K562 (cell line): ENCODE measurements at regions not wholly inside any gene's neighbourhood (a gene's known extent, or its start where the extent isn't known, plus 50 kb on each side); places are given as distances from the start of the nearest gene placed in this dataset.

Experiments used
- ATAC-seq: fragments of 200-7000 bp; cut with Tn5 transposase; 3 replicates; pipeline ENCODE4 v1.9.1; 2020; ENCODE audit warnings: moderate library complexity
- BruUV-seq: library from RNA; stranded (reverse); fragments of 400-500 nt; replicated peaks from 2 replicates; lab custom pipeline; 2021; lab: Mats Ljungman, UMichigan
- CTCF ChIA-PET: fragments of 300-600 bp; formaldehyde crosslinking; extraction: SDS; loops from one replicate; lab custom pipeline; 2021; ENCODE audit warnings: low intra/inter-chr PET ratio; lab: Yijun Ruan, JAX
- POLR2A ChIA-PET: fragments of 300-600, 350-650 bp; sonication (Branson Sonifier 250); formaldehyde crosslinking; extraction: SDS; loops from one replicate; lab custom pipeline; 2021; ENCODE audit warnings: antibody characterized with exemption, inconsistent platforms; lab: Yijun Ruan, JAX
- DNase-seq, 4 experiments: peaks; one replicate each; pipeline versions ENCODE4 v3.0.0 to v3.0.0-alpha.2; 2011 to 2018; ENCODE audit warnings: low spot score in 3 of 4, mixed read lengths in 3 of 4; ENCODE audit errors: extremely low read depth in 1 of 4
- FAIRE-seq: peaks from 2 replicates; lab custom pipeline; 2011; peaks lifted over from hg19 to GRCh38; lab: Jason Lieb, UNC
- H2AFZ ChIP-seq: 2 replicates; pipeline ENCODE4 v1.6.0; 2011; ENCODE audit warnings: low read depth, low read length, control low read depth, inconsistent platforms
- H3K27ac ChIP-seq: fragments of 200-600 bp; 3 replicates; pipeline ENCODE4 v1.8.0; 2011; ENCODE audit warnings: low read depth, mild to moderate bottlenecking, control low read depth, inconsistent platforms, low read length, moderate library complexity, mixed read lengths; ENCODE audit errors: extremely low read depth
- H3K27me3 ChIP-seq, 2 experiments: fragments of 300-600 bp in 1 of 2; 2 replicates in 1 of 2; 3 replicates in 1 of 2; pipeline versions ENCODE4 v1.6.0 to v1.8.0; 2011; ENCODE audit warnings: inconsistent platforms in 2 of 2, low read length in 2 of 2, mild to moderate bottlenecking in 1 of 2, mixed read lengths in 1 of 2, moderate library complexity in 1 of 2; ENCODE audit not compliant: control insufficient read depth in 2 of 2, insufficient read depth in 2 of 2
- H3K36me3 ChIP-seq: fragments of 300-600 bp; 3 replicates; pipeline ENCODE4 v1.8.0; 2011; ENCODE audit warnings: mild to moderate bottlenecking, low read length, inconsistent platforms; ENCODE audit not compliant: control insufficient read depth, insufficient read depth
- H3K4me1 ChIP-seq, 2 experiments: fragments of 200-600 bp in 1 of 2; replicated peaks in 1 of 2; 2 replicates in 1 of 2; 3 replicates in 1 of 2; pipeline versions ENCODE4 v1.5.1 to v1.8.0; 2011; ENCODE audit warnings: inconsistent platforms in 2 of 2, low read length in 2 of 2, mild to moderate bottlenecking in 1 of 2, mixed read lengths in 1 of 2, moderate library complexity in 1 of 2; ENCODE audit not compliant: control insufficient read depth in 2 of 2, insufficient read depth in 2 of 2
- H3K4me2 ChIP-seq: 2 replicates; pipeline ENCODE4 v1.6.1; 2011; ENCODE audit warnings: low read length, control low read depth, inconsistent platforms, mixed read lengths; ENCODE audit not compliant: insufficient read depth
- H3K4me3 ChIP-seq: fragments of 200-600 bp; sonication (generic), shearing (Covaris generic); 2 replicates; pipeline ENCODE4 v1.5.1; 2016; ENCODE audit warnings: control low read depth, inconsistent platforms
- H3K79me2 ChIP-seq: fragments of 200-600 bp; 3 replicates; pipeline ENCODE4 v1.8.0; 2011; ENCODE audit warnings: low read length, inconsistent platforms; ENCODE audit not compliant: control insufficient read depth, insufficient read depth
- H3K9ac ChIP-seq, 2 experiments: 2 replicates each; pipeline versions ENCODE4 v1.6.0 to v1.6.1; 2011; ENCODE audit warnings: low read depth in 2 of 2, low read length in 2 of 2, control low read depth in 1 of 2, inconsistent platforms in 1 of 2, mild to moderate bottlenecking in 1 of 2, mixed read lengths in 1 of 2; ENCODE audit not compliant: insufficient read depth in 1 of 2
- H3K9me1 ChIP-seq: one replicate; pipeline ENCODE4 v1.6.0; 2011; ENCODE audit warnings: inconsistent platforms, mild to moderate bottlenecking, low read length, moderate library complexity; ENCODE audit not compliant: control insufficient read depth, insufficient read depth
- H3K9me3 ChIP-seq: replicated peaks from 2 replicates; pipeline ENCODE4 v1.5.1; 2011; ENCODE audit warnings: low read depth, low read length, inconsistent platforms; ENCODE audit not compliant: control insufficient read depth, insufficient read depth
- H4K20me1 ChIP-seq: replicated peaks from 2 replicates; pipeline ENCODE4 v1.6.1; 2011; ENCODE audit warnings: low read length, inconsistent platforms, mixed read lengths; ENCODE audit not compliant: control insufficient read depth, insufficient read depth
- BCOR ChIP-seq: fragments of 450-650 bp; IDR thresholded peaks from 2 replicates; pipeline ENCODE4 v1.6.1; 2016
- GABPA ChIP-seq: fragments of 200-800 bp; sonication (Bioruptor generic); conservative IDR thresholded peaks from 2 replicates; pipeline ENCODE4 v1.6.1; 2016; ENCODE audit warnings: low read depth, missing genetic modification characterization, missing compliant biosample characterization
- HEY1 ChIP-seq: fragments of 250-450 bp; sonication (Bioruptor Pico); IDR thresholded peaks from 2 replicates; pipeline ENCODE4 v1.5.0; 2020; ENCODE audit warnings: mild to moderate bottlenecking, moderate library complexity, borderline replicate concordance
- HMG20A ChIP-seq: fragments of 450-650 bp; formaldehyde crosslinking; conservative IDR thresholded peaks from 2 replicates; pipeline ENCODE4 v1.4.0; 2020; ENCODE audit warnings: mild to moderate bottlenecking, mixed read lengths
- L3MBTL2 ChIP-seq: fragments of 450-650 bp; IDR thresholded peaks from 2 replicates; pipeline ENCODE4 v1.6.1; 2016; ENCODE audit warnings: mild to moderate bottlenecking, moderate library complexity
- MCM2 ChIP-seq: fragments of 450-650 bp; IDR thresholded peaks from 2 replicates; pipeline ENCODE4 v1.6.1; 2017; ENCODE audit warnings: low read depth, mild to moderate bottlenecking
- MED1 ChIP-seq: sonication (generic); formaldehyde crosslinking; IDR thresholded peaks from 2 replicates; pipeline ENCODE4 v1.8.1; 2023; ENCODE audit warnings: missing genetic modification reagents, borderline replicate concordance
- MEF2A ChIP-seq: IDR thresholded peaks from 2 replicates; pipeline ENCODE4 v1.6.1; 2011; ENCODE audit warnings: low read depth, mild to moderate bottlenecking, low read length, moderate library complexity; ENCODE audit not compliant: control insufficient read depth
- PPARD ChIP-seq: fragments of 250-450 bp; sonication (Bioruptor Pico); IDR thresholded peaks from 2 replicates; pipeline ENCODE4 v1.8.0; 2022; ENCODE audit warnings: inconsistent platforms, mild to moderate bottlenecking, moderate library complexity
- RBM22 ChIP-seq: fragments of 200-400 bp; formaldehyde crosslinking; IDR thresholded peaks from 2 replicates; pipeline ENCODE4 v1.6.1; 2018; ENCODE audit warnings: low read length, low read depth; ENCODE audit not compliant: poor library complexity, severe bottlenecking
- SRSF3 ChIP-seq: fragments of 200-400 bp; formaldehyde crosslinking; IDR thresholded peaks from 2 replicates; pipeline ENCODE4 v1.6.1; 2016; ENCODE audit warnings: mild to moderate bottlenecking, low read length, moderate library complexity; ENCODE audit not compliant: insufficient read depth
- WGBS: fragments of 100-300 bp; shearing (Covaris generic); methylation state at CpG from one replicate; pipeline ENCODE4 v1.1.6; 2016; ENCODE audit warnings: low coverage, mixed read lengths; ENCODE audit not compliant: insufficient coverage; ENCODE audit errors: missing lambda C conversion rate; 5-methylcytosine and 5-hydroxymethylcytosine counted together
- in situ Hi-C: fragments of 300-500 bp; cut with MboI; formaldehyde crosslinking; loops from 4 replicates; pipeline ENCODE4 v1.15.0; 2018; ENCODE audit warnings: inconsistent platforms, mixed read lengths
- intact Hi-C: fragments of 100-400 bp; cut with micrococcal nuclease; formaldehyde crosslinking; loops from 2 replicates; pipeline ENCODE4 v1.14.2; 2022
- TF ChIP-seq, protein P1 (sequence below): fragments of 150-350 bp; IDR thresholded peaks from 2 replicates; pipeline ENCODE4 v1.6.1; 2014; ENCODE audit warnings: low read depth, mild to moderate bottlenecking, low read length, borderline replicate concordance
- TF ChIP-seq, protein P2 (sequence below): fragments of 250-450 bp; sonication (Bioruptor Pico); IDR thresholded peaks from 2 replicates; pipeline ENCODE4 v1.4.0; 2020; ENCODE audit warnings: borderline replicate concordance

DNA sequence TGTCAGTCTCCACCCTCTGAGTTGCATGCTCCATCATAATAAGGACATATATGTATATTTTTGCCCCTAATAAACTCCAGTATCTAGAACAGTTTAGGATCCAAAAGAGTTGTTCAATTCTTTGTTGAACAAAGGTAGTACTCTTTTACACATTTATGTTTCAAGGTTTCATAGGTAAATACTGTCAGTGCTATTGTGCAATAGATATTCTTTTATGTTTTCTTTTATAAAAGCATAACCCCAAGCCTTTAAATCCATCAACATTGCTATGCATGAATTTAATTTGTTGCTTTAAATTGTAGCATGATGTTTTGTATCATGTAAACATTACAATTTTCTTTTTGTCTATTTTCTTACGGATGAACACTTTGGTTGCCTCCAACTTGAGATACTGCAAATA lies 469.7 kb upstream of the COBL start (continued):
- TF ChIP-seq, protein P1, sequence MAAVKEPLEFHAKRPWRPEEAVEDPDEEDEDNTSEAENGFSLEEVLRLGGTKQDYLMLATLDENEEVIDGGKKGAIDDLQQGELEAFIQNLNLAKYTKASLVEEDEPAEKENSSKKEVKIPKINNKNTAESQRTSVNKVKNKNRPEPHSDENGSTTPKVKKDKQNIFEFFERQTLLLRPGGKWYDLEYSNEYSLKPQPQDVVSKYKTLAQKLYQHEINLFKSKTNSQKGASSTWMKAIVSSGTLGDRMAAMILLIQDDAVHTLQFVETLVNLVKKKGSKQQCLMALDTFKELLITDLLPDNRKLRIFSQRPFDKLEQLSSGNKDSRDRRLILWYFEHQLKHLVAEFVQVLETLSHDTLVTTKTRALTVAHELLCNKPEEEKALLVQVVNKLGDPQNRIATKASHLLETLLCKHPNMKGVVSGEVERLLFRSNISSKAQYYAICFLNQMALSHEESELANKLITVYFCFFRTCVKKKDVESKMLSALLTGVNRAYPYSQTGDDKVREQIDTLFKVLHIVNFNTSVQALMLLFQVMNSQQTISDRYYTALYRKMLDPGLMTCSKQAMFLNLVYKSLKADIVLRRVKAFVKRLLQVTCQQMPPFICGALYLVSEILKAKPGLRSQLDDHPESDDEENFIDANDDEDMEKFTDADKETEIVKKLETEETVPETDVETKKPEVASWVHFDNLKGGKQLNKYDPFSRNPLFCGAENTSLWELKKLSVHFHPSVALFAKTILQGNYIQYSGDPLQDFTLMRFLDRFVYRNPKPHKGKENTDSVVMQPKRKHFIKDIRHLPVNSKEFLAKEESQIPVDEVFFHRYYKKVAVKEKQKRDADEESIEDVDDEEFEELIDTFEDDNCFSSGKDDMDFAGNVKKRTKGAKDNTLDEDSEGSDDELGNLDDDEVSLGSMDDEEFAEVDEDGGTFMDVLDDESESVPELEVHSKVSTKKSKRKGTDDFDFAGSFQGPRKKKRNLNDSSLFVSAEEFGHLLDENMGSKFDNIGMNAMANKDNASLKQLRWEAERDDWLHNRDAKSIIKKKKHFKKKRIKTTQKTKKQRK = no peak
- no peak for TF ChIP-seq L3MBTL2
- TF ChIP-seq, all 486 proteins: peak for 2

DNA sequence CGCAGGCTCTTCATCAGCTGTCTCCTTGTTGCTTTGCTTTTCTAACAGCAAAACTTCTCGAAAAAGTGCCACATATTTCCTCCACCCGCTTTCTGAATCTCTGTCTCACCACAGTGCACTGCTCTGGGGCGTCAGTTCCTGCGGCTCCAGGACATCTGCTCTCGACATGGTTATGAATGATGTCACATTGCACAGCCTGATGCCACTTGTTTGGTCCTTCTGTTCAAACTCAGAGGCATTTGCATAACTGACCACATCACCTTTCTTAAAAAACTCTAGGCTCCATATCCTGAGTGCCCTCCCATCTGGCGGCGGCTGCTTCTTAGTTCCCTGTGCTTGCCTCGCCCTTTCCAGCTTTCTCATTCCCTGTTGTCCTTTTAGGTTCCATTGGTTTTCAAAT lies 469.3 kb upstream of the COBL start:
- H4K20me1 ChIP-seq = no peaks in the 10 kb centered on the region
- no peak overlapping the region for H3K4me3 ChIP-seq
- no peaks in the 10 kb centered on the region for H3K27me3 ChIP-seq
- H3K36me3 ChIP-seq = no peaks in the 10 kb centered on the region
- CTCF ChIA-PET = no interaction called here
- no peak overlapping the region for H2AFZ ChIP-seq
- POLR2A ChIA-PET = no interaction called here
- intact Hi-C loops = no loop called here
- WGBS = 0% methylated on average over 9 of the region's 9 CpGs
- no peaks in the 10 kb centered on the region for H3K4me1 ChIP-seq
- DNase-seq = no peak
- BruUV-seq = no TSS peak
- no peak for ATAC-seq
- no peak overlapping the region for H3K4me2 ChIP-seq
- no peak overlapping the region for H3K27ac ChIP-seq
- H3K79me2 ChIP-seq = no peaks in the 10 kb centered on the region
- no peak for FAIRE-seq
- in situ Hi-C loops = no loop called here
- TF ChIP-seq BCOR (no peak), MEF2A (no peak), RBM22 (no peak), SRSF3 (no peak), HMG20A (no peak), MED1 (no peak), GABPA (tag) (no peak), HEY1 (CRISPR knock-in tag) (no peak), MCM2 (no peak), PPARD (CRISPR knock-in tag) (no peak)
- TF ChIP-seq, protein P2, sequence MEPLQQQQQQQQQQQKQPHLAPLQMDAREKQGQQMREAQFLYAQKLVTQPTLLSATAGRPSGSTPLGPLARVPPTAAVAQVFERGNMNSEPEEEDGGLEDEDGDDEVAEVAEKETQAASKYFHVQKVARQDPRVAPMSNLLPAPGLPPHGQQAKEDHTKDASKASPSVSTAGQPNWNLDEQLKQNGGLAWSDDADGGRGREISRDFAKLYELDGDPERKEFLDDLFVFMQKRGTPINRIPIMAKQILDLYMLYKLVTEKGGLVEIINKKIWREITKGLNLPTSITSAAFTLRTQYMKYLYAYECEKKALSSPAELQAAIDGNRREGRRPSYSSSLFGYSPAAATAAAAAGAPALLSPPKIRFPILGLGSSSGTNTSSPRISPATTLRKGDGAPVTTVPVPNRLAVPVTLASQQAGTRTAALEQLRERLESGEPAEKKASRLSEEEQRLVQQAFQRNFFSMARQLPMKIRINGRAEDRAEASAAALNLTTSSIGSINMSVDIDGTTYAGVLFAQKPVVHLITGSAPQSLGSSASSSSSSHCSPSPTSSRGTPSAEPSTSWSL (CRISPR knock-in tag) = no peak
- no peaks in the 10 kb centered on the region for H3K9me3 ChIP-seq
- no peaks in the 10 kb centered on the region for H3K9me1 ChIP-seq
- no peak overlapping the region for H3K9ac ChIP-seq
